ENCODE measurements at regions not wholly inside any gene's neighbourhood (a gene's known extent, or its start where the extent isn't known, plus 50 kb on each side); places are given as distances from the start of the nearest gene placed in this dataset.

DNA sequence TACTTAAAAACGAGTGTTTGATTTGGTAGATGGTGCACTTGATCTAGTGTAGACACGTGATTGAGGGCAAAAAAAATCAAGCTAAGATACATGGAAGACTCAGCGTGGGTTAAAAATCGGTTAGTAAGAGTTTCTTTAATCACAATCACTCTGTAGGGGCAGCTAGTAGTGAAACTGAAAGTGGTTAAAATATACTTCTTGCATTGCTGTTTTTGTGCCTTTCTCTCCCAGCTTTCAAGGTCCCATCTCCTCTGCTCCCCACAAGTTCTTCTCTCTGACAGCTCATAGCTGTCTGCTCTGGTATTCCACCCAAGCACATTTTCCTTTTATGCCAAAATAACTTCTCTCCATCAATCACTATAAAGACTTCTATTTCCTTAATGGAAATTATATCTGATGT, 1089.7 kb downstream of the EFNB2 start:
- no peak for TF ChIP-seq YY1 (IDR thresholded peaks at IDR 0.05; ENCODE audit: insufficient read depth, insufficient read length)
- TF ChIP-seq ZNF274 (IDR thresholded peaks at IDR 0.05; ENCODE audit: low read depth, low read length) = no peak
